Psoas muscle (tissue), 7 donors: ENCODE measurements at regions not wholly inside any gene's neighbourhood (a gene's known extent, or its start where the extent isn't known, plus 50 kb on each side); places are given as distances from the start of the nearest gene placed in this dataset.

ENCODE experiments used
- ATAC-seq, 4 donors: fragments of 200-7000 bp; cut with Tn5 transposase; one replicate each; pipeline ENCODE4 v1.9.1; 2020; ENCODE audit warnings: moderate library complexity in 3 of 4, mild to moderate bottlenecking in 2 of 4
- DNase-seq, 2 donors: peaks; one replicate each; pipeline ENCODE4 v3.0.0-alpha.2; 2020
- H3K27ac ChIP-seq: fragments of 200-600 bp; one replicate; pipeline ENCODE4 v1.8.0; 2022
- H3K27me3 ChIP-seq, 3 donors: fragments of 200-600 bp in 1 of 3; one replicate each; pipeline versions ENCODE4 v1.6.1 to v1.8.0; 2013 to 2022; ENCODE audit warnings: low read length in 2 of 3, mild to moderate bottlenecking in 2 of 3, moderate library complexity in 1 of 3; ENCODE audit not compliant: insufficient read depth in 3 of 3
- H3K36me3 ChIP-seq, 2 donors: fragments of 200-600 bp in 1 of 2; one replicate each; pipeline versions ENCODE4 v1.6.1 to v1.8.0; 2013 to 2022; ENCODE audit warnings: low read depth in 1 of 2, mild to moderate bottlenecking in 1 of 2, moderate library complexity in 1 of 2; ENCODE audit not compliant: insufficient read depth in 1 of 2
- H3K4me1 ChIP-seq: fragments of 200-600 bp; one replicate; pipeline ENCODE4 v1.8.0; 2022
- H3K4me3 ChIP-seq: fragments of 200-600 bp; one replicate; pipeline ENCODE4 v1.8.0; 2022; ENCODE audit warnings: mild to moderate bottlenecking
- H3K9me3 ChIP-seq: fragments of 200-600 bp; one replicate; pipeline ENCODE4 v1.8.0; 2022
- CTCF ChIP-seq: fragments of 200-600 bp; IDR thresholded peaks from one replicate; pipeline ENCODE4 v1.8.0; 2022; ENCODE audit warnings: antibody characterized with exemption
- WGBS, 3 donors: extraction: QIAGEN DNeasy Blood & Tissue Kit; methylation state at CpG; one replicate each; pipeline versions ENCODE4 v1.1.6 to v1.1.7; 2013; 5-methylcytosine and 5-hydroxymethylcytosine counted together
- intact Hi-C, 2 donors: fragments of 100-400 bp; cut with DNase I; formaldehyde crosslinking; loops; one replicate each; pipeline versions ENCODE4 v1.11.0 to v1.14.2; 2022
- donor health status: healthy with polysubstance abuse.
- donor health status: DM: no; HTN: no; CAD: no; lungs with moderate emphysema.
- donor health status: Bipolar disorder and iron deficiency.
- donor health status: healthy.
- donor health status: DM: yes; HTN: yes; CAD: no.
- donor health status: DM: no; HTN: no; CAD: no.
- donor health status: DM: yes; HTN: yes; CAD: no.

GRCh38 chr14:79960288-79960687, 251.0 kb downstream of the DIO2 start:
- DNase-seq, result no peak
- Histone ChIP-seq H3K36me3 (no peaks in the 10 kb centered on the region), H3K27ac (no peak overlapping the region), H3K4me3 (no peak overlapping the region), H3K27me3 (no peaks in the 10 kb centered on the region), H3K4me1 (no peaks in the 10 kb centered on the region), H3K9me3 (peaks cover 6% of the 10 kb centered on the region)
- no peak for TF ChIP-seq CTCF
- intact Hi-C loops, result no loop called here
- ATAC-seq, result no peak
- WGBS, 3 donors, result 87 to 93% (median 88%) methylated on average over 3 of the region's 3 CpGs

GRCh38 chr14:79951572-79951971, 259.7 kb downstream of the DIO2 start:
- no peak overlapping the region for H3K27ac ChIP-seq
- ATAC-seq, result no peak
- peaks cover 6% of the 10 kb centered on the region for H3K9me3 ChIP-seq
- intact Hi-C loops, result no loop called here
- DNase-seq, result no peak
- H3K27me3 ChIP-seq, result no peaks in the 10 kb centered on the region
- 89 to 97% (median 95%) methylated on average over 1 of the region's 1 CpG for WGBS, 3 donors
- H3K4me1 ChIP-seq, result no peaks in the 10 kb centered on the region
- TF ChIP-seq CTCF, result no peak
- no peaks in the 10 kb centered on the region for H3K36me3 ChIP-seq
- no peak overlapping the region for H3K4me3 ChIP-seq

GRCh38 chr14:79949906-79950305, 261.4 kb downstream of the DIO2 start:
- TF ChIP-seq CTCF, result no peak
- Histone ChIP-seq H3K27me3 (no peaks in the 10 kb centered on the region), H3K36me3 (no peaks in the 10 kb centered on the region), H3K27ac (no peak overlapping the region), H3K9me3 (no peaks in the 10 kb centered on the region), H3K4me1 (no peaks in the 10 kb centered on the region), H3K4me3 (no peak overlapping the region)
- intact Hi-C loops, result no loop called here
- no peak for ATAC-seq
- no peak for DNase-seq

GRCh38 chr14:79947440-79948054, 263.8 kb downstream of the DIO2 start:
- intact Hi-C loops, result no loop called here
- no peaks in the 10 kb centered on the region for H3K36me3 ChIP-seq
- DNase-seq (no peak), ATAC-seq (no peak)
- TF ChIP-seq CTCF, result no peak
- no peaks in the 10 kb centered on the region for H3K9me3 ChIP-seq
- H3K27ac ChIP-seq, result no peak overlapping the region
- H3K4me1 ChIP-seq, result no peaks in the 10 kb centered on the region
- no peaks in the 10 kb centered on the region for H3K27me3 ChIP-seq
- H3K4me3 ChIP-seq, result no peak overlapping the region
- WGBS, 3 donors, result 48 to 72% (median 64%) methylated on average over 2 of the region's 2 CpGs

- intact Hi-C loops, result no loop called here
- Histone ChIP-seq H3K4me3 (no peak overlapping the region), H3K27me3 (no peaks in the 10 kb centered on the region), H3K9me3 (no peaks in the 10 kb centered on the region), H3K27ac (no peak overlapping the region), H3K4me1 (no peaks in the 10 kb centered on the region), H3K36me3 (no peaks in the 10 kb centered on the region)
- no peak for DNase-seq
- 85 to 90% (median 87%) methylated on average over 6 of the region's 6 CpGs for WGBS, 3 donors
- no peak for TF ChIP-seq CTCF
- no peak for ATAC-seq
Measured at GRCh38 chr14:79939235-79939634, 272.1 kb downstream of the DIO2 start.
